Mesendoderm (in vitro differentiated cells): ENCODE measurements at regions not wholly inside any gene's neighbourhood (a gene's known extent, or its start where the extent isn't known, plus 50 kb on each side); places are given as distances from the start of the nearest gene placed in this dataset.

Experiments
- DNase-seq: peaks from one replicate; pipeline ENCODE4 v3.0.0; 2013
- H2AK5ac ChIP-seq: 2 replicates; pipeline ENCODE4 v1.6.1; 2013; ENCODE audit warnings: low read length, inconsistent platforms
- H2BK120ac ChIP-seq: 2 replicates; pipeline ENCODE4 v1.6.1; 2013; ENCODE audit warnings: low read depth, mild to moderate bottlenecking, low read length, moderate library complexity, mixed read lengths
- H2BK15ac ChIP-seq: replicated peaks from 2 replicates; pipeline ENCODE4 v1.6.1; 2013; ENCODE audit warnings: low read depth, mild to moderate bottlenecking, moderate library complexity
- H2BK5ac ChIP-seq: 2 replicates; pipeline ENCODE4 v1.6.1; 2013; ENCODE audit warnings: low read length, inconsistent platforms
- H3K18ac ChIP-seq: 2 replicates; pipeline ENCODE4 v1.6.1; 2013; ENCODE audit warnings: mild to moderate bottlenecking, low read length, mixed read lengths
- H3K23ac ChIP-seq: one replicate; pipeline ENCODE4 v1.6.1; 2013; ENCODE audit warnings: low read length
- H3K27ac ChIP-seq: 2 replicates; pipeline ENCODE4 v1.5.1; 2013; ENCODE audit warnings: low read depth, mild to moderate bottlenecking, inconsistent platforms, low read length, moderate library complexity
- H3K27me3 ChIP-seq: 2 replicates; pipeline ENCODE4 v1.6.1; 2013; ENCODE audit warnings: low read length, control low read depth, mild to moderate bottlenecking, inconsistent platforms; ENCODE audit not compliant: insufficient read depth, poor library complexity
- H3K36me3 ChIP-seq: 2 replicates; pipeline ENCODE4 v1.6.1; 2013; ENCODE audit warnings: low read length, inconsistent platforms; ENCODE audit not compliant: control insufficient read depth, insufficient read depth
- H3K4ac ChIP-seq: one replicate; pipeline ENCODE4 v1.6.1; 2013; ENCODE audit warnings: low read depth, mild to moderate bottlenecking, low read length, moderate library complexity
- H3K4me1 ChIP-seq: 2 replicates; pipeline ENCODE4 v1.6.1; 2013; ENCODE audit warnings: low read depth, low read length, inconsistent platforms; ENCODE audit not compliant: control insufficient read depth
- H3K4me2 ChIP-seq: 2 replicates; pipeline ENCODE4 v1.6.1; 2013; ENCODE audit warnings: low read length
- H3K4me3 ChIP-seq: 2 replicates; pipeline ENCODE4 v1.5.1; 2013; ENCODE audit warnings: mild to moderate bottlenecking, low read length
- H3K56ac ChIP-seq: one replicate; pipeline ENCODE4 v1.6.1; 2013; ENCODE audit warnings: low read length
- H3K79me1 ChIP-seq: 2 replicates; pipeline ENCODE4 v1.6.1; 2013; ENCODE audit warnings: low read length, inconsistent platforms
- H3K79me2 ChIP-seq: 2 replicates; pipeline ENCODE4 v1.6.1; 2013; ENCODE audit warnings: mild to moderate bottlenecking, low read length; ENCODE audit not compliant: control insufficient read depth, insufficient read depth
- H3K9ac ChIP-seq: 2 replicates; pipeline ENCODE4 v1.6.1; 2013; ENCODE audit warnings: low read length, inconsistent platforms
- H4K5ac ChIP-seq: one replicate; pipeline ENCODE4 v1.6.1; 2013; ENCODE audit warnings: low read length
- H4K8ac ChIP-seq: one replicate; pipeline ENCODE4 v1.6.1; 2013; ENCODE audit warnings: low read depth, mild to moderate bottlenecking, control low read depth, low read length, moderate library complexity
- WGBS: extraction: QIAGEN DNeasy Blood & Tissue Kit; methylation state at CpG from one replicate; pipeline ENCODE4 v1.1.7; 2013; ENCODE audit warnings: low lambda C conversion rate, missing lambda C conversion rate; ENCODE audit not compliant: insufficient coverage; ENCODE audit errors: extremely low coverage; 5-methylcytosine and 5-hydroxymethylcytosine counted together

DNA sequence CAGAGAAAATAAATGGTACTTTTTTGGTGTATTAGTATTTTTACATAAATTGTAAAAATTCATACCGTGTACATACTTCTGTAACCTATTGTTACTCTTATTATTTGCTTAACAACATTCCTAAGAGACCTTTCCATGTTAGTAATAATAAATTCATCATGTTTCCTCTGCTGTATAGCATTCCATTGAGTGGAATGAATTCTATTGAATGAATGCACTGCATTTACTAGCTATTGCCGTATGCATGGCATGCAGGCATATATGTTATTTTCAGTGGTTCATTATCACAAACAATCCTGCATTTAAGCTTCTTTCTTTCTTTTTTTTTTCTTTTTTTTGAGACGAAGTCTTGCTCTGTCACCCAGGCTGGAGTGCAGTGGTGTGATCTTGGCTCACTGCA lies 137.6 kb upstream of the TBX3 start:
- Histone ChIP-seq H3K79me2 (no peaks in the 10 kb centered on the region), H3K4me2 (no peak overlapping the region), H3K18ac (no peak overlapping the region), H3K56ac (no peak overlapping the region), H2BK15ac (no peak overlapping the region), H4K8ac (no peak overlapping the region), H3K4ac (no peak overlapping the region), H3K27ac (no peak overlapping the region), H3K79me1 (no peaks in the 10 kb centered on the region), H3K23ac (no peak overlapping the region), H3K4me3 (no peak overlapping the region), H3K36me3 (no peaks in the 10 kb centered on the region), H2BK120ac (no peak overlapping the region), H3K27me3 (no peaks in the 10 kb centered on the region), H3K4me1 (no peaks in the 10 kb centered on the region), H4K5ac (no peak overlapping the region), H3K9ac (no peak overlapping the region), H2BK5ac (no peak overlapping the region), H2AK5ac (no peak overlapping the region)
- WGBS: no CpG with 5 or more reads among the region's 3 CpGs
- DNase-seq: no peak

DNA sequence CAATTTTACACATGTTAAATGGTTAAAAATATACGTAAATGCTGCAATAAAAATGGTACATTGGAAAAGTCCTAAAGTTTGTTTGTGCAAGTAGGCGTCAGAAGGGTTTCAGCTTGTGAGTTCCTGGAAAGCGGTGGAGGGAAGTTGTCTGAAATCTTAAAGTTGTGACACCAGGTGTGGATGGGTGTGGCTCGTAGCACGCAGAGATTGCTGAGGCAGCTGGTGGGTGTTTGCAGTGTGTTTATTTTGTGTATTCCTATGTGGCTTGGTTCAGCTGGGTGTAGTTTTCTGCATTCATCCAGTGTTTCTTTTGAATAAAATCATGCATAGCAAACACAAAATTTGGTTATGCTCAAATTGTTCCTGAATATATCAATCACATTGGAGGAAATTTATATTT lies 136.8 kb upstream of the TBX3 start:
- Histone ChIP-seq H3K9ac (no peak overlapping the region), H3K79me2 (no peaks in the 10 kb centered on the region), H3K4me1 (no peaks in the 10 kb centered on the region), H3K4me2 (no peak overlapping the region), H3K4me3 (no peak overlapping the region), H3K23ac (no peak overlapping the region), H3K27me3 (no peaks in the 10 kb centered on the region), H3K79me1 (no peaks in the 10 kb centered on the region), H2BK5ac (no peak overlapping the region), H3K56ac (no peak overlapping the region), H3K27ac (no peak overlapping the region), H4K8ac (no peak overlapping the region), H3K36me3 (no peaks in the 10 kb centered on the region), H3K18ac (no peak overlapping the region), H3K4ac (no peak overlapping the region), H4K5ac (no peak overlapping the region), H2BK15ac (no peak overlapping the region), H2AK5ac (no peak overlapping the region), H2BK120ac (no peak overlapping the region)
- no peak for DNase-seq
- no CpG with 5 or more reads among the region's 5 CpGs for WGBS

DNA sequence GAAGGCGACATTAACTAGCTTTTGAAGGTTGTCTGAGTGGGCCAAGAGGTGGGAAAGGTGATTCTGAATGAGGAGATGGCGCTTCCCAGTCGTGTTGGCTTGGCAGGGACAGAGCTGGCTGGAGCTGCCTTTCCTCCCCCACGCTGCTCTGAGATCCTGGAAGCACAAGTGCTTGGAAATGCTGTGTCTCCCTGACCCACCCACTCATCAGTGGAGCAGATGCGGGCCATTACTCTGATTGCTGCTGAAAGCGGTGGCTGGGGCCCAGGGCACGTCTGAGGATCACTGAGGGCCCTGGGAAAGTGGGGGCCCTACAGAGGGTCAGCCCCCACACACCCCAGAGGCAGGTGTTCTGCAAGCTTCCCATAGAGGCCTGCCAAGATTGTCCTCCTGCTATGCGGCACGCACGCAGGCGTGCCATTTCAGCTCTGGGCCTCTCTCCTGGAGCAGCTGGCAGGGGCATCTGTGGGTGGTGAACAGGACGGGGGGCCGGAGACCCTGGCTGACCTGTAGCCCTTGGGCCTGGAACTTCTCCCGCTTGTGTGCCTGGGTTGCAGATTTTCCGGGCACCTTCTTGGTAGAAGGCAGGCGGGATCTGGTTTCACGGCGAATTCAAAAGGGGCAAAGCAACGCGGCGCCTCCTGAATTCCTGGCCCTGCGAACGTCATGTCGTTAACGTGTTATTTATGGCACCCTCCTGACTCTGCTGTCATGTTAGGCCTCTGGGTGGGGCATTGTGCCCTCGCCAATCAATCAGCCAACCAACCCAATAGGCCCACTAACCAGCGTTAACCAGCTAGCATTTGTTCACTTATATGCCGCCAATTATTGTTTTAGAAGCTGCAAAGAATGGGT lies 133.8 kb upstream of the TBX3 start:
- Histone ChIP-seq H3K27ac (no peak overlapping the region), H3K27me3 (no peaks in the 10 kb centered on the region), H2BK15ac (no peak overlapping the region), H3K4me3 (no peak overlapping the region), H3K23ac (no peak overlapping the region), H3K9ac (no peak overlapping the region), H3K4me2 (no peak overlapping the region), H2BK120ac (no peak overlapping the region), H3K79me2 (no peaks in the 10 kb centered on the region), H3K36me3 (no peaks in the 10 kb centered on the region), H2BK5ac (no peak overlapping the region), H4K5ac (no peak overlapping the region), H2AK5ac (no peak overlapping the region), H4K8ac (no peak overlapping the region), H3K4ac (no peak overlapping the region), H3K18ac (no peak overlapping the region), H3K79me1 (no peaks in the 10 kb centered on the region), H3K56ac (no peak overlapping the region), H3K4me1 (peaks cover 2% of the 10 kb centered on the region)
- DNase-seq: peak; percentile 16
- no CpG with 5 or more reads among the region's 28 CpGs for WGBS

DNA sequence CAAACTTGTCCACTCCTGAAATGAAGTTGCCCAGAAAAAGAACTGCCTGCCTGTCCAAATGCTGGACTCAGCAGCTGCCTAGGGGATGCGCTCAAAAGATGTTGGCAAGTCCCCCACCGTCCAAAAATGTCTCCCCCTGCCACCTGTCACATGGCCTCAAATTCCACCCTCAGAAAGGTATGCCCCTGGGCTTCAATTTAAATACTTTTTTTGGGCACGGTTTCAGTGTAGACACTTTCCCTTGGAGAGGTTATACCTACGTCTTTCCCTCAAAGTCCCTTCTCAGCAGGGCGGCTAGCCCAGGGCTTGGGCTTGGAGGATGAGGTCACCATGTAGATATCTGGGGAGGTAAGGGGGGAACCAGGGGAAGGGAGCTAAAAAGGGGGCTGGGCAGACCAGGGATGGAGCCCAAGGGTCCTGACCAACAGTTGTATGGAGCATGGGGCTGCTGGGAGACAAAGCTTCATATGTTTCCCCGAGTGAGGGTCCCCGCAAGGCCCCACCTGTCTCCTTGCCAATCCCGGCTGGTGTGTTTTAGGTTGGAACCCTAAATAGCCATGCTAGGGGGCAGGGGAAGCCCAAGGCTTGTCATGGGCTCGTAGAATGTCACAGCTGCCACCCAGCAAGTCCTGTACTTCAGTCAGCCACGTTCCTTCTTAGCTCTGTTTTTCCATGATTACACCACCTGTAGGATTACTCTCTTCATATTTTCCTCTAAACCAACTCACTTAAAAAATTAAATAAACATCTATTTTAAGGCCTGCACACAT lies 131.2 kb upstream of the TBX3 start:
- Histone ChIP-seq H3K79me1 (no peaks in the 10 kb centered on the region), H3K4ac (peak overlapping the region; percentile 22), H4K8ac (no peak overlapping the region), H3K4me3 (no peak overlapping the region), H3K27ac (no peak overlapping the region), H2BK120ac (no peak overlapping the region), H3K56ac (no peak overlapping the region), H3K36me3 (no peaks in the 10 kb centered on the region), H4K5ac (no peak overlapping the region), H2BK15ac (no peak overlapping the region), H3K27me3 (no peaks in the 10 kb centered on the region), H3K18ac (no peak overlapping the region), H3K4me1 (peaks cover 2% of the 10 kb centered on the region), H3K79me2 (no peaks in the 10 kb centered on the region), H3K23ac (no peak overlapping the region), H2AK5ac (no peak overlapping the region), H2BK5ac (no peak overlapping the region), H3K9ac (no peak overlapping the region), H3K4me2 (no peak overlapping the region)
- WGBS: no CpG with 5 or more reads among the region's 10 CpGs
- peak; percentile 49 for DNase-seq

DNA sequence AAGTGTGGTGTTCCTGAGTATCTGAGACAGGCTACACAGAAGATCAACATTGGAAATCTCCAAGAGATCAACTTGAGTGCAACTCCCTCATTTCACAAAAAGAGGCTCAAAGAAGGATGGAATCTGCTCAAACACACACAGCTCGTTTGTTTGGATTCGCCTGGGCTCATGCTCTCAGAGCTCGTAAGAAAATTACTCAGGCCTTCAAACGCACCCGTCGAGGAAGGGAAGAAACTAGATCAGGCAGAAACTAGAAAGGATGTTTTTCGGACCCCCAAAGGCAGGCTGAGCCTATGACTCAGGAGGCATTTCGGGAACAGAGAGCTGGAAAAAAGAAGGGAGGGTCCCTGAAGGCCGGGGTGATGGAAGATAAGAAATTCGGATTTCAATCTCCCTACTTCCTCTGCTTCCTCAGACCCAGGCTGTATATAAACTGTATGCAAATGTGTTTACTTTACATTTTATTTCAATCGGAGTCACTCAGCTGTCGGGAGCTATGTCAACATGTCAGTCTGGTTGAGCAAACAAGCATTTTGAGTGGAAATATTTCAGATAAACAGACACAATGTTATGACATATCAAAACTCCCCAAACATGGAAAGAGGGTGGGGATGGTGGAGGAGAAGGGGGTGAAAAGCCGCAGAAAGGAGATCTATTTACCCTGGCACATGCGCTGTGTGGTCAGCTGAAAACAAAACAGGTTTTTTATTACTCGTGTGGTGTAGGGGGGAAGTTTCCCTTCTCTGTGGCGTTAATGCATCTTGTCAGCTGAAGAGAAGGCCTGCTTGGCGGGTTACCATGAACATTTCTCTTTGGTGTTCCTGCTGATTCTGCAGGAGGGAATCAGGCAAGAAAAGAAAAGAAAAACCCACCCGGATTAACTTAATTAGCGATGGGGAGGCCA lies 129.1 kb upstream of the TBX3 start:
- H3K4me2 ChIP-seq: no peak overlapping the region
- H3K36me3 ChIP-seq: no peaks in the 10 kb centered on the region
- H3K56ac ChIP-seq: peak overlapping the region; percentile 75
- WGBS: no CpG with 5 or more reads among the region's 19 CpGs
- no peaks in the 10 kb centered on the region for H3K79me1 ChIP-seq
- DNase-seq: peak; percentile 40
- H3K79me2 ChIP-seq: no peaks in the 10 kb centered on the region
- H3K4me1 ChIP-seq: peaks cover 2% of the 10 kb centered on the region
- H3K18ac ChIP-seq: peak overlapping the region; percentile 72
- no peak overlapping the region for H4K8ac ChIP-seq
- peak overlapping the region; percentile 43 for H2BK15ac ChIP-seq
- H3K23ac ChIP-seq: no peak overlapping the region
- H3K9ac ChIP-seq: peak overlapping the region; percentile 29
- H3K27me3 ChIP-seq: no peaks in the 10 kb centered on the region
- H3K4ac ChIP-seq: peak overlapping the region; percentile 59
- H2BK5ac ChIP-seq: no peak overlapping the region
- H3K4me3 ChIP-seq: no peak overlapping the region
- peak overlapping the region; percentile 40 for H2BK120ac ChIP-seq
- H2AK5ac ChIP-seq: no peak overlapping the region
- peak overlapping the region; percentile 64 for H4K5ac ChIP-seq
- H3K27ac ChIP-seq: no peak overlapping the region
